NCI-H1436 (cell line): ENCODE measurements at regions not wholly inside any gene's neighbourhood (a gene's known extent, or its start where the extent isn't known, plus 50 kb on each side); places are given as distances from the start of the nearest gene placed in this dataset.
"Not testable (repeated sequence)": the region's sequence is repeated elsewhere in the genome, so short reads cannot be mapped to it uniquely, and the experiment has no call there.

Experiments
- DNase-seq: peaks from one replicate; lab custom pipeline; 2025; lab: John Stamatoyannopoulos, UW

- DNase-seq, result no peak
These were observed 109.3 kb upstream of the TRHDE start for GRCh38 chr12:72162875-72163274.

GRCh38 chr12:72168851-72169250 lies 103.3 kb upstream of the TRHDE start:
- no peak for DNase-seq

- no peak for DNase-seq
These were observed 98.2 kb upstream of the TRHDE start for GRCh38 chr12:72173974-72174373.

GRCh38 chr12:72178244-72178643 lies 93.9 kb upstream of the TRHDE start:
- no peak for DNase-seq

- DNase-seq, result no peak
These were observed 93.3 kb upstream of the TRHDE start for GRCh38 chr12:72178871-72179270.

GRCh38 chr12:72179841-72180240 lies 92.3 kb upstream of the TRHDE start:
- no peak for DNase-seq

GRCh38 chr12:72184971-72185533 lies 87.1 kb upstream of the TRHDE start:
- DNase-seq, result not testable (repeated sequence)

- no peak for DNase-seq
These were observed 82.9 kb upstream of the TRHDE start for GRCh38 chr12:72189266-72189665.

- DNase-seq, result no peak
These were observed 80.4 kb upstream of the TRHDE start for GRCh38 chr12:72191761-72192160.

- DNase-seq, result no peak
These were observed 74.4 kb upstream of the TRHDE start for GRCh38 chr12:72197790-72198189.

GRCh38 chr12:72201457-72201856 lies 70.7 kb upstream of the TRHDE start:
- no peak for DNase-seq

- no peak for DNase-seq
These were observed 68.3 kb upstream of the TRHDE start for GRCh38 chr12:72203764-72204335.

GRCh38 chr12:72207079-72207478 lies 65.1 kb upstream of the TRHDE start:
- DNase-seq, result no peak

GRCh38 chr12:72207486-72208409 lies 64.4 kb upstream of the TRHDE start:
- no peak for DNase-seq

GRCh38 chr12:72209086-72209485 lies 63.1 kb upstream of the TRHDE start:
- DNase-seq, result no peak

GRCh38 chr12:72214163-72214562 lies 58.0 kb upstream of the TRHDE start:
- no peak for DNase-seq

- not testable (repeated sequence) for DNase-seq
These were observed 56.9 kb upstream of the TRHDE start for GRCh38 chr12:72215287-72215686.

- no peak for DNase-seq
These were observed 52.2 kb upstream of the TRHDE start for GRCh38 chr12:72219937-72220336.
